ENCODE measurements at regions not wholly inside any gene's neighbourhood (a gene's known extent, or its start where the extent isn't known, plus 50 kb on each side); places are given as distances from the start of the nearest gene placed in this dataset.
"Not testable (repeated sequence)": the region's sequence is repeated elsewhere in the genome, so short reads cannot be mapped to it uniquely, and the experiment has no call there.

DNA sequence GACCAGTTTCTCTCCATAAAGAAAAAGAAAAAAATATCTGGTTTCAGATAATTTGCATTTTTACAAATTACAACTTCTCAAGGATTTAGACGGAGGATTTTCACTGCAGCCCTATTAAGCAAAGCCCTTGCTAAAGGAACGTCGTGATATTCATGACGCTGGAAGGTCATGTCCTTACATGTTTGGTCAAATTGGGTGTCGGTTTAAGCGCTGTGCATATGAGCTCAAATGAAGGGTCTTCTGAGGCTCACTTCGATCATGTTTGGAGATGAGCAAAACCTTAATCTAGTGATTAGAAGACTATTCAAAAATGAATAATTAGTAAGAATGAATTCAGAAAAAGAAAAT is 67.3 kb upstream of the USP15 start:
- DNase-seq (ENCODE audit: low read depth) = no peak

DNA sequence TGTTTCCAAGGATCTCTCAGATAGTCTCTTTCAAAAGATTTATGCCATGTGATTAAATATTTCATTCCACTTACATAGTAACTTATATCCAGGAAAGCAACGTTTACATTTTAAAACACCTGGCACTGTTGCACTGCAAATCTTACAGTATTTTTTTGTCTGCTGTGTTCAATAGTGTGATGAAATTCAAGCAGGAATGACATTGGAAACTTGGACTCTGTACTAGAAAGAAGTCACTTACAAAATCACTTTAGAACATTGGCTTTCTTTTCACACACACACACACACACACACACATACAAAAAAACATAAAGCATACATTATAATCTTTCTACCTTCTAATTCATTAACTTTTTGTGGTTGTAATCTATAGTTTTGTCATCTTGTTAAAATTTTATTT is 66.2 kb upstream of the USP15 start:
- no peak for DNase-seq (ENCODE audit: low read depth)

GRCh38 chr12:62194616-62195015 is 65.6 kb upstream of the USP15 start:
- DNase-seq (ENCODE audit: low read depth) = no peak

DNA sequence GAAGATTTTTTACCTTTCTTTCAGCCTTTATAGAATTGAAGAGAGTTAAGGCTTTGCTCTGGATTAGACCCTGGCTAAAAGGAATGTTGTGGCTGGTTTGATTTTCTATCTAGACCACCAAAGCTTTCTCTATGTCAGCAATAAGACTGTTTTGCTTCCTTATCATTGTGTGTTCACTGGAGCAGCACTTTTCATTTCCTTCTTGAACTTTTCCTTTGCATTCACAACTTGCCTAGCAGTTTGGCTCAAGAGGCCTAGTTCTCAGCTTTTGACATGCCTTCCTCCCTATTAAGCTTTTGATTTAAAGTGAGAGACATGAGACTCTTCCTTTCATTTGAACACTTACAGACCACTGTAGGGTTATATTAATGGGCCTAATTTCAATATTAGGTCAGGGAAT is 64.1 kb upstream of the USP15 start:
- DNase-seq (ENCODE audit: low read depth) = no peak

DNA sequence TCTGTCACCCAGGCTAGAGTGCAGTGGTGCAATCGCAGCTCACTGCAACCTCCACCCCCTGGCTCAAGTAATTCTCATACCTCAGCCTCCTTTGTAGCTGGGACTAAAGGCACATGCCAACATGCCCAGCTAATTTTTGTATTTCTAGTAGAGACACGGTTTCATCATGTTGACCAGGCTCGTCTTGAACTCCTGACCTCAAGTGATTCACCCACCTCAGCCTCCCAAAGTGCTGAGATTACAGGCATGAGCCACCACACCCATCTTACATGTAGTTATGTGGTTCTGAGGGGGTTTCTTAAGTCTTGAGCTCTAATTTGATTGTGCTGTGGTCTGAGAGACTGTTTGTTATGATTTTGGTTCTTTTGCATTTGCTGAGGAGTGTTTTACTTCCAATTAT is 57.3 kb upstream of the USP15 start:
- not testable (repeated sequence) for DNase-seq (ENCODE audit: low read depth)

DNA sequence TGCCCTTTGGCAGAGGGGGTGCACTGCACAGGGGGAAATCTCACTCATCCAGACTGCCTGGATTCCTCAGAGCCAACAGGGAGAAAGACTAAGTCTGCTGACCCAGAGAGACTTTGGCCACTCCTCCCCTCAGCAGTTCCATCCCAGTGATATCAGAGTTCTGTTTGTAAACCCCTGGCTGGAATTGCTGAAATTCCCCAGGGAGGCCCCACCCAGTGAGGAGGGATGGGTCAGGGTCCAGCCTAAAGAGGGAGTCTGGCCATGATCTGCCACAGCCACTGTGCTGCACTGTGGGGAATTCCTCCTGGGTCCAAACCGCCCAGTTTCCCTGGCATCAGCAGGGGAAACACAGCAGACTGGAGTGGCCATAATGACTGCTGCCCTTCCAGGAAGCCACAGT is 54.9 kb upstream of the USP15 start:
- no peak for DNase-seq (ENCODE audit: low read depth)

GRCh38 chr12:62207248-62207647 is 53.0 kb upstream of the USP15 start:
- no peak for DNase-seq (ENCODE audit: low read depth)

All from activated T-cell treated with anti-CD3 and anti-CD28 coated beads for 1 hour (primary cell).